Erythroblast (primary cell): ENCODE measurements at regions not wholly inside any gene's neighbourhood (a gene's known extent, or its start where the extent isn't known, plus 50 kb on each side); places are given as distances from the start of the nearest gene placed in this dataset.

Experiments
- GATA1 ChIP-seq: IDR thresholded peaks from 2 replicates; pipeline ENCODE4 v1.6.1; 2011; ENCODE audit warnings: low read depth, mild to moderate bottlenecking, control low read depth, low read length, moderate library complexity
- POLR2A ChIP-seq: IDR thresholded peaks from 2 replicates; pipeline ENCODE4 v1.6.1; 2011; ENCODE audit warnings: mild to moderate bottlenecking, low read length

- TF ChIP-seq POLR2A (no peak), GATA1 (no peak)
Measured at GRCh38 chr7:156522801-156523200, 117.8 kb upstream of the RNF32 start.
